Progenitor cell of endocrine pancreas (in vitro differentiated cells): ENCODE measurements at regions not wholly inside any gene's neighbourhood (a gene's known extent, or its start where the extent isn't known, plus 50 kb on each side); places are given as distances from the start of the nearest gene placed in this dataset.

Source experiments
- DNase-seq: peaks from one replicate; pipeline ENCODE4 v3.0.0; 2021; ENCODE audit warnings: low spot score; ENCODE audit not compliant: unreplicated experiment
- H3K27ac Mint-ChIP-seq: 2 replicates; pipeline ENCODE4 v1.8.0; 2021; ENCODE audit warnings: mild to moderate bottlenecking, moderate library complexity, mixed read lengths
- H3K27me3 Mint-ChIP-seq: 2 replicates; pipeline ENCODE4 v1.8.0; 2021; ENCODE audit warnings: mixed read lengths
- H3K36me3 Mint-ChIP-seq: 2 replicates; pipeline ENCODE4 v1.8.0; 2022; ENCODE audit warnings: mixed read lengths; ENCODE audit not compliant: insufficient read depth
- H3K4me1 Mint-ChIP-seq: 2 replicates; pipeline ENCODE4 v1.8.0; 2021; ENCODE audit warnings: low read depth, mixed read lengths
- H3K4me3 Mint-ChIP-seq: 2 replicates; pipeline ENCODE4 v1.8.0; 2021; ENCODE audit warnings: low read depth, mild to moderate bottlenecking, moderate library complexity, mixed read lengths
- H3K9me3 Mint-ChIP-seq: 2 replicates; pipeline ENCODE4 v1.8.0; 2021; ENCODE audit warnings: low read depth, mixed read lengths
- TF ChIP-seq, protein P1 (sequence below): fragments of 200-600 bp; sonication (generic); IDR thresholded peaks from one replicate; pipeline ENCODE4 v1.5.0; 2021; ENCODE audit warnings: antibody characterized with exemption, mild to moderate bottlenecking; ENCODE audit not compliant: unreplicated experiment

DNA sequence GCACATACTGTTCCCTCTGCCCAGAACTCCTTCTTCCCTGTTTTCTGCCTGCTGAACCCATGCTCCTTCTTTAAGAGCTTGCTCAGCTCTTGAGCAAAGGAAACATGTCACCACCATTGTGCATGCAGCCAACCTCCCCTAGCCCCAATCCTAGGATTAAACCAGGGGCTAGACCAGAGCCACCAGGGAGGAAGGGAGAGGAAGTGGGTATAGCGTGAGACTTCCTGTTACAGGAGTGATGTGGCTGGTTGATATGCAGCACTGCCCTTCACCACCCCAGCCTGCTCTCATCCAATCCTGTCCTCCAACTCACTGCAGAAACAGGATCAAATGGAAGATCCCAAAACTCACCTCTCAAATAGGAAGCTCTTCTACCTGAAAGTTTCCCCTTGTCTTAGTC lies 67.1 kb upstream of the CDH5 start:
- H3K36me3 Mint-ChIP-seq: no peaks in the 10 kb centered on the region
- peaks cover 3% of the 10 kb centered on the region for H3K4me1 Mint-ChIP-seq
- peaks cover 26% of the 10 kb centered on the region for H3K27me3 Mint-ChIP-seq
- DNase-seq: no peak
- TF ChIP-seq, protein P1, sequence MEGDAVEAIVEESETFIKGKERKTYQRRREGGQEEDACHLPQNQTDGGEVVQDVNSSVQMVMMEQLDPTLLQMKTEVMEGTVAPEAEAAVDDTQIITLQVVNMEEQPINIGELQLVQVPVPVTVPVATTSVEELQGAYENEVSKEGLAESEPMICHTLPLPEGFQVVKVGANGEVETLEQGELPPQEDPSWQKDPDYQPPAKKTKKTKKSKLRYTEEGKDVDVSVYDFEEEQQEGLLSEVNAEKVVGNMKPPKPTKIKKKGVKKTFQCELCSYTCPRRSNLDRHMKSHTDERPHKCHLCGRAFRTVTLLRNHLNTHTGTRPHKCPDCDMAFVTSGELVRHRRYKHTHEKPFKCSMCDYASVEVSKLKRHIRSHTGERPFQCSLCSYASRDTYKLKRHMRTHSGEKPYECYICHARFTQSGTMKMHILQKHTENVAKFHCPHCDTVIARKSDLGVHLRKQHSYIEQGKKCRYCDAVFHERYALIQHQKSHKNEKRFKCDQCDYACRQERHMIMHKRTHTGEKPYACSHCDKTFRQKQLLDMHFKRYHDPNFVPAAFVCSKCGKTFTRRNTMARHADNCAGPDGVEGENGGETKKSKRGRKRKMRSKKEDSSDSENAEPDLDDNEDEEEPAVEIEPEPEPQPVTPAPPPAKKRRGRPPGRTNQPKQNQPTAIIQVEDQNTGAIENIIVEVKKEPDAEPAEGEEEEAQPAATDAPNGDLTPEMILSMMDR: no peak
- no peak overlapping the region for H3K4me3 Mint-ChIP-seq
- H3K9me3 Mint-ChIP-seq: peaks cover 2% of the 10 kb centered on the region
- H3K27ac Mint-ChIP-seq: no peak overlapping the region

DNA sequence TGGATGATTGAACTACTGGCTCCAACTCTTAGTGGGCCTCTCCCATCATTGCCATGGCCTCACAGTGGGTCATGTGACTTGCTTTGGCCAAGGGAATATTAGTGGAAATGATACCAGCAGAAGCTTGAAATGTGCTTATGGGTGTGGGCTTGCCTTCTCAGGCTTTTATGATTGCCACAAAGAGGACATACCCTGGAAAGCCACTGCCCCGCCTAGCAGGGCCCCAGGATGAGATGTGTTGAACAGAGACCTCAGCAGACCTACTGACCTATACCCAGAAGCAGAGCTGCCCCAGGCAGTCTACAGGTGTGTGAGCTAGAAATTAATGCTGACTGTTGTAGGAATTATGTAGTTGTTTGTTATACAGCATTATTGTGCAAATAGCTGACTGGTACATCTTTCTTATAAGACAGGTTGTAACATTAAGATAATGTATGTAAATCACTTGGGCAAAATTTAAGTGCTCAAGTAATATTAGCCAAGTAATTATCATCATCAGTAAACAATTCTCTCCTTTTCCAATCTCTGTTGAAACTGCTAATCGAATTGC lies 67.8 kb upstream of the CDH5 start:
- Mint-ChIP-seq H3K4me1 (peaks cover 3% of the 10 kb centered on the region), H3K4me3 (no peak overlapping the region), H3K27me3 (peaks cover 28% of the 10 kb centered on the region), H3K27ac (no peak overlapping the region), H3K36me3 (no peaks in the 10 kb centered on the region), H3K9me3 (peaks cover 2% of the 10 kb centered on the region)
- TF ChIP-seq, protein P1: no peak
- no peak for DNase-seq

DNA sequence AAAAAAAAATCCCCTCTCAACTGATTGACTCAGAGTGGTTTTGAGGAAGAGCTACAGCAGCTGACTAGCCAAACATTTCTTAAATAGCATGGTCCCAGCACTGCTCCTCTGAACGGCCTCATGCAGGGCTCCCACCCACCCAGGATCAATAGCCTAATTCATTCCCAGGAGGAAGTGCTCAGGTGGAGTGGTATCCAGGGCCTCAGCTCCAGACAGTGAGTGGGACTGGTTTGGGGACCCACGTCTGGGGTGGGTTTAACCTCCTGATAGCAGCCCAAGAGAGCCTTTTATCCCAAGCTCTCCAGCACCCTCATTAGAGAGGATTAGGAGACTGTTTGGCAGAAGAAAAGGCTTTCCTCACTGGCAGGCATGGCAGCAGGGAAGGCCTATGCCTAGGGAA lies 68.5 kb upstream of the CDH5 start:
- DNase-seq: no peak
- TF ChIP-seq, protein P1: no peak
- H3K27me3 Mint-ChIP-seq: peaks cover 31% of the 10 kb centered on the region
- H3K27ac Mint-ChIP-seq: no peak overlapping the region
- H3K4me1 Mint-ChIP-seq: peaks cover 3% of the 10 kb centered on the region
- H3K4me3 Mint-ChIP-seq: no peak overlapping the region
- H3K9me3 Mint-ChIP-seq: peaks cover 2% of the 10 kb centered on the region
- H3K36me3 Mint-ChIP-seq: no peaks in the 10 kb centered on the region

DNA sequence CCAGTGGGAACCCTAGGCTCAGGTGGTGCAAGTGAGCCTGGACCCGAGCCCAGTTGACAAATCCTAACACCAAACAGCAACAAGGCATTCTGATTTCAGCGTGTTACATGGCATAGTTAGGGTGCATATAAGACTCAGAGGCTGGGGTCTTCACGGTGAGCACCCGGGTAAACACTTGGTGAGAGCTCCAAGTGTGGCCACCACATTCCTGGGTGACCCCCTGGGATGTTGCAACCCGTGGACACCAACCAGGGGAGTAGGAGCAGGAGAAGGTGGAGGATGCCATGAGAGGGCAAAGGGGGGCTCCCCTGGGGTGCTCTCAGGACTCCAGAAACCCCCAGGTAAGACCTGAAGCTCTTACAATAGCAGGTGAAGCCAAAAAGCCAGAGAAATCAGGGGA lies 69.9 kb upstream of the CDH5 start:
- peaks cover 2% of the 10 kb centered on the region for H3K9me3 Mint-ChIP-seq
- peaks cover 29% of the 10 kb centered on the region for H3K27me3 Mint-ChIP-seq
- no peak for DNase-seq
- TF ChIP-seq, protein P1: no peak
- H3K36me3 Mint-ChIP-seq: no peaks in the 10 kb centered on the region
- peaks cover 3% of the 10 kb centered on the region for H3K4me1 Mint-ChIP-seq
- no peak overlapping the region for H3K4me3 Mint-ChIP-seq
- no peak overlapping the region for H3K27ac Mint-ChIP-seq

DNA sequence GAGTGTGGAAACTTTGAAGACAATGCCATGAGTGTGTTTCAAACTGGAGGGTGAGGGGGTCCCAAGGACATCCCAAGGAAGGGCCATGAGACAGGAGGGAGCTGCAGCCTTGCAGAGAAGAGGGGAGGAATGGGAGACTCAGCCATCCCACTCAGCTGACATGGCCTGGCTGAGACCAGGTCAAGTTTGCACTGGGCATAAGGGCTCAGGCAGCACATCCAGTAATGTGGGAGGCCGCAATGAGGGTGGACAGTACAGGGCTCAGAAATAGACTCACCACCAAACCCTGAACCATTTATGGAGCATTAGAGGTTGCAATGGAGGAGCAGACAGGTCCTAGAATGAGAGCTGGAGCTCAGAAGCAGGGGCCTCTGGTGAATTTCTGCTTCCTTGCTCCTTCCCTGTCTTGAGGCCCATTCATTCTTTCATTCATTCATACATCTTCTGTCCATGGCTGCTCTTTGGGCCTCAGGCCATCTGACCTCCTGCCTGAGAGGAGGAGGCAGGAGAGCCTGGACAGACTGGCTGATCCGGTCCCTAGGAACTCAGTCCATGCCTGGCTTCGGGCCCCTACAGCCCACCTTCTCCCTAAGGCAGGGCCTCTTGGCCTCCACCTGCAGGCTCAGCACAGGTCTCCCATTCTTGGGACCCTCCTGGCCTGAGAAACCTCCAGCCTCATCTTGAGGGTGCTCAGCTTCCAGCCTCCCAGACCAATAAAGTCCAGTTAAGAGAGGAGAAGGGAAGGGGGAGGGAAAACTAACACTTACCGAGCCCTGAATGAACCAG lies 70.5 kb upstream of the CDH5 start:
- H3K27ac Mint-ChIP-seq: no peak overlapping the region
- peaks cover 3% of the 10 kb centered on the region for H3K4me1 Mint-ChIP-seq
- H3K4me3 Mint-ChIP-seq: no peak overlapping the region
- peaks cover 2% of the 10 kb centered on the region for H3K9me3 Mint-ChIP-seq
- H3K36me3 Mint-ChIP-seq: no peaks in the 10 kb centered on the region
- TF ChIP-seq, protein P1: no peak
- peaks cover 28% of the 10 kb centered on the region for H3K27me3 Mint-ChIP-seq
- no peak for DNase-seq
